HG02588 (cell line): ENCODE measurements at regions not wholly inside any gene's neighbourhood (a gene's known extent, or its start where the extent isn't known, plus 50 kb on each side); places are given as distances from the start of the nearest gene placed in this dataset.

ENCODE experiments used
- ATAC-seq: cut with Tn5 transposase; IDR thresholded peaks from one replicate; pipeline ENCODE4 v1.9.1; 2021; ENCODE audit warnings: mild to moderate bottlenecking, moderate library complexity; ENCODE audit not compliant: unreplicated experiment

GRCh38 chr16:65545413-65545956 is 423.6 kb upstream of the CDH11 start:
- no peak for ATAC-seq

GRCh38 chr16:65543781-65544740 is 422.2 kb upstream of the CDH11 start:
- ATAC-seq: no peak

GRCh38 chr16:65541646-65542045 is 419.8 kb upstream of the CDH11 start:
- no peak for ATAC-seq

GRCh38 chr16:65540901-65541300 is 419.0 kb upstream of the CDH11 start:
- ATAC-seq: no peak

GRCh38 chr16:65538976-65539375 is 417.1 kb upstream of the CDH11 start:
- no peak for ATAC-seq

GRCh38 chr16:65537336-65537735 is 415.5 kb upstream of the CDH11 start:
- ATAC-seq: no peak

GRCh38 chr16:65534121-65534528 is 412.3 kb upstream of the CDH11 start:
- ATAC-seq: no peak

- ATAC-seq: no peak
Observed at GRCh38 chr16:65532846-65533245, 411.0 kb upstream of the CDH11 start.

GRCh38 chr16:65532258-65532657 is 410.4 kb upstream of the CDH11 start:
- ATAC-seq: no peak

- ATAC-seq: no peak
Observed at GRCh38 chr16:65531475-65531874, 409.6 kb upstream of the CDH11 start.

GRCh38 chr16:65525707-65526106 is 403.8 kb upstream of the CDH11 start:
- no peak for ATAC-seq

GRCh38 chr16:65524997-65525396 is 403.1 kb upstream of the CDH11 start:
- ATAC-seq: no peak

- ATAC-seq: no peak
Observed at GRCh38 chr16:65524231-65524630, 402.4 kb upstream of the CDH11 start.

- ATAC-seq: no peak
Observed at GRCh38 chr16:65523283-65523944, 401.6 kb upstream of the CDH11 start.

- ATAC-seq: no peak
Observed at GRCh38 chr16:65522412-65522811, 400.5 kb upstream of the CDH11 start.

GRCh38 chr16:65521633-65522328 is 399.9 kb upstream of the CDH11 start:
- no peak for ATAC-seq

- ATAC-seq: no peak
Observed at GRCh38 chr16:65519402-65519801, 397.5 kb upstream of the CDH11 start.

GRCh38 chr16:65515193-65515592 is 393.3 kb upstream of the CDH11 start:
- no peak for ATAC-seq

- ATAC-seq: no peak
Observed at GRCh38 chr16:65510850-65511249, 389.0 kb upstream of the CDH11 start.

GRCh38 chr16:65510241-65510640 is 388.4 kb upstream of the CDH11 start:
- ATAC-seq: no peak

- no peak for ATAC-seq
Observed at GRCh38 chr16:65509172-65509571, 387.3 kb upstream of the CDH11 start.
